IPS-18a (cell line): ENCODE measurements at regions not wholly inside any gene's neighbourhood (a gene's known extent, or its start where the extent isn't known, plus 50 kb on each side); places are given as distances from the start of the nearest gene placed in this dataset.

Experiments
- H3K27ac ChIP-seq: one replicate; pipeline ENCODE4 v1.5.1; 2013; ENCODE audit warnings: low read length
- H3K27me3 ChIP-seq: one replicate; pipeline ENCODE4 v1.6.1; 2013; ENCODE audit warnings: mild to moderate bottlenecking, low read length; ENCODE audit not compliant: control insufficient read depth, insufficient read depth
- H3K36me3 ChIP-seq: one replicate; pipeline ENCODE4 v1.6.1; 2013; ENCODE audit warnings: low read depth, low read length; ENCODE audit not compliant: control insufficient read depth
- H3K4me1 ChIP-seq: one replicate; pipeline ENCODE4 v1.6.1; 2013; ENCODE audit warnings: low read depth, low read length; ENCODE audit not compliant: control insufficient read depth
- H3K4me3 ChIP-seq: one replicate; pipeline ENCODE4 v1.5.1; 2013; ENCODE audit warnings: low read length
- H3K9ac ChIP-seq: one replicate; pipeline ENCODE4 v1.6.1; 2013; ENCODE audit warnings: mild to moderate bottlenecking, low read length, moderate library complexity
- H3K9me3 ChIP-seq: one replicate; pipeline ENCODE4 v1.6.1; 2013; ENCODE audit warnings: low read depth, low read length; ENCODE audit not compliant: control insufficient read depth

DNA sequence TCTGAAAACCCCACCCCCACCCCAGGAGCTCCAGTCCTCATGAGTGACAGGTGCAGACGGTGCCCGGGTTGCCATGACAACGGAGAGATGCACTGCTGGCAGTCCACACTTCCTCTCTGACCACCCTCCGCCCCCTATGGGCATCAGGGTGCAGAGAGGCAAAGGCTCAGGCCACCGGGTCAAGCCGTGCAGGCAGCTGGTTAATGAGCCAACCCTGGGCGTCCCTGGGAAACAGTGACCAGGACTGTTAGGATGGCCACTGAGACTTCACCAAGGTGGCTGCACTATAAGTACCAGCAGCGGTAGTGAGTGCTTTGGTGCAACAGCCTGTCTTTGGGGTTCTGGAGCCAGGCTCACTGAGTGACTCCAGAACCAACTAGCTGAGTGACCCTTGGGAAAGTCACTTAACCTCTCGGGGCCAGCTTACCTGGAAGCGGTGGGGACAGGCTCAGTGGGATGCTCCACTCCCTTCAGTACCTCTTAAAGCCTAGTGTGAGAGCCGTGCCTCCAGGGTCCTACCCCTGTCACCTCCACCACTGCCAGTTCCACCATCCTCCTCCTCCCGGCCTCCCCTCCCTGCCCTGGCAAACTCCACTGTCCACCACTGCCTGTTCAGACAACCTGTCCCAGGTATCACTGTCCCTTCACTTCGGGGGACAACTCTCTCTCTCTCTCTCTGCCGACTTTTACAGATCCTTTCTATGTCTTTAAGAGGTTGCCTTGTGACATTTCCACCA lies 121.0 kb upstream of the PRR20G start:
- no peaks in the 10 kb centered on the region for H3K9me3 ChIP-seq
- H3K36me3 ChIP-seq: no peaks in the 10 kb centered on the region
- no peak overlapping the region for H3K27ac ChIP-seq
- H3K9ac ChIP-seq: no peak overlapping the region
- no peak overlapping the region for H3K4me3 ChIP-seq
- H3K4me1 ChIP-seq: peaks cover 14% of the 10 kb centered on the region
- H3K27me3 ChIP-seq: no peaks in the 10 kb centered on the region

DNA sequence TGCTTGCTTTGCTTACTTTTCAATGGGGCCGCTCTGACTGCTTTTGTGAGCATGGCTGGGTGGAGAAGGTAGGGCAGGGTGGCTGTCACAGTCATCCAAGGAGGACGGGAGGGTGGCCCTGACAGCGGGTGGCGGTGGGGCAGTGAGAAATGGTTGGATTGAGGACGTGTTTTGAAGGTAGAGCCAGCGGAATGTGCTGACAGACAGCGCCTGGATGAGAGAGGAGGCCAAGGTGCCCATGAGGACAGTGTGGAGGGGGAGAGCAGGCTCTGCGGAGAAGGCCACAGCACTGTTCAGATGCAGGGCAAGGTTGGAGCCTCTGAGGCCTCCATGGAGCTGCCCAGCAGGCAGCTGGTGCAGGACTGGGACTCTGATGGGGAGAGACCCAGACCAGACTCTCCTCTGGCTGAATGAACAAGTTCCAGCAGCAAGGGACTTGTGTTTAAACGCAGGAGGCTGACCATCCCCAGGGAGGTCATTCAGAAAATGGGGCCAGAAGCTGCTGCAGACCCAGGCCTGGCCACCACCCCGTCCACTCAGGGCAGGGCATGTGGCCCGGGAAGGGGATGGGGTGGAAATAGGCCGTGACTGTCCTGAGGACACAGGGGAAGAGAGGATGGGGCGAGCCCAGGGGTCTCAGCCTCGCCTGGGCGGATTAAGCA lies 120.3 kb upstream of the PRR20G start:
- Histone ChIP-seq H3K27me3 (no peaks in the 10 kb centered on the region), H3K9ac (no peak overlapping the region), H3K36me3 (no peaks in the 10 kb centered on the region), H3K9me3 (no peaks in the 10 kb centered on the region), H3K4me3 (no peak overlapping the region), H3K27ac (no peak overlapping the region), H3K4me1 (peaks cover 14% of the 10 kb centered on the region)

DNA sequence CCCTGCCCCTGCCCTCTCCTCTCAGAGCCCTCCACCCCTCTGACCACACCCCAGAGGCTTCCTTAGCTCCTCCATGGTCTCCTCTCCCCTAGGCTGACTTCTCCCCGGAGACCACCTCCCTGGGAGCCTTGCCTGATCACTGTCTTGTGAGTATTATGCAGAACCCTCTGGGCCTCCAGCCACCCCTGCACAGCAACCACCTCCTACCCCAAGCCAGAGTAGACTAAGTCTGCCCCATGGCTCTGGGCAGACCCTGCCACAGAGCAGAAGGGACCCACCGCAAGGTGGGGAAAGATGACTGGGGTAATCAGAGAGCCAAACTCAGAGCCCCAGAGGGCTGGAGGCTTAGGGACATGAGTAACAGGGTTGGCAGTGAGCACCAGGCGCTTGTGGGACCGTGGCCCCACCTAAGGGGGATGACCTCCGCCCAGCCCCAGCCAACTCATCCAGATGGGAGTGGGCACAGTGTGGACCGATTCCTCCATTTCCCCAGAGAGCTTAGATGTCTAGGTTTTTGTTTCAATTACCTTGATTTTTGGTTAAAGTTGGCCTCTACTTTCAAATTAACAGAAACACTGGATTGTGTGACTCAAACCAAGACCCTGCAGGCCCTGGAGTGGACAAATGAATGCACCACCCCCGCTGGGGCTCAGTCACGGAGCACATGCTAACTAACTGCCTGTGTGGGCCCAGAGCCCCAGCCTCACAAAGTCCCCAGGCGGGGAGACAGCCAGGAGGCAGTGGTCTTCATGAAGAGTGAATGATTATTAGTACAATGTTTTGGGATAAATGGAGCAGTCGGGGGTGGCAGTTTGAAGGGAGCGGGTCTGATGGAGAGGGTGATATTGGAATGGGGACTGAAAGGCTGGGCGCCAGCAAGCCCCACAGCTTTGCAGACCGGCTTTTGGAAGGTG lies 119.4 kb upstream of the PRR20G start:
- Histone ChIP-seq H3K4me3 (no peak overlapping the region), H3K4me1 (peaks cover 14% of the 10 kb centered on the region), H3K36me3 (no peaks in the 10 kb centered on the region), H3K9me3 (no peaks in the 10 kb centered on the region), H3K27me3 (no peaks in the 10 kb centered on the region), H3K9ac (no peak overlapping the region), H3K27ac (no peak overlapping the region)

- H3K9ac ChIP-seq: no peak overlapping the region
- H3K4me1 ChIP-seq: peaks cover 20% of the 10 kb centered on the region
- H3K36me3 ChIP-seq: no peaks in the 10 kb centered on the region
- no peak overlapping the region for H3K4me3 ChIP-seq
- H3K27me3 ChIP-seq: no peaks in the 10 kb centered on the region
- H3K27ac ChIP-seq: no peak overlapping the region
- no peaks in the 10 kb centered on the region for H3K9me3 ChIP-seq
Observed at GRCh38 chr3:127406309-127407025, 118.6 kb upstream of the PRR20G start.

DNA sequence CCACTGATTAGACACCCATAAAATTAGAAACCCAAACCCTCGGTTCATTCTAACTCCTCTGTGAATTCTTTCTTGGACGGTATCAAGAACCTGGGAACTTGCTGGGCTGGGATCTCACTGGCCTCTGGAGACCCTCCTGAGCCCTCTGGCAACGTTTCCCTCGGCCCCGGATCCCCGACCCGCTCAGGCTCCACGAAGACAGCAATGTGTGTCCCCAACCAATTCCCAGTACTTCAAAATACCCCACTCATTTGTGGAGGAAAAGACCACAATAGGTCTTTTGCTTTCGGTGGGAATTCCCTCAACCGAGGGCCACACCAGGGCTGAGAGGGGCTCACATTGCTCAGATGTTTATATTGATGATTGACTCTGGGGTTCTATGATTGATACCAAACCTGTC lies 117.9 kb upstream of the PRR20G start:
- Histone ChIP-seq H3K4me3 (no peak overlapping the region), H3K9ac (no peak overlapping the region), H3K9me3 (no peaks in the 10 kb centered on the region), H3K4me1 (peaks cover 15% of the 10 kb centered on the region), H3K36me3 (no peaks in the 10 kb centered on the region), H3K27me3 (no peaks in the 10 kb centered on the region), H3K27ac (no peak overlapping the region)

- no peak overlapping the region for H3K27ac ChIP-seq
- no peak overlapping the region for H3K9ac ChIP-seq
- no peaks in the 10 kb centered on the region for H3K36me3 ChIP-seq
- no peaks in the 10 kb centered on the region for H3K27me3 ChIP-seq
- H3K9me3 ChIP-seq: no peaks in the 10 kb centered on the region
- peaks cover 10% of the 10 kb centered on the region for H3K4me1 ChIP-seq
- no peak overlapping the region for H3K4me3 ChIP-seq
Observed at GRCh38 chr3:127405010-127405598, 117.3 kb upstream of the PRR20G start.

- Histone ChIP-seq H3K4me3 (no peak overlapping the region), H3K9ac (no peak overlapping the region), H3K9me3 (no peaks in the 10 kb centered on the region), H3K36me3 (no peaks in the 10 kb centered on the region), H3K4me1 (peaks cover 10% of the 10 kb centered on the region), H3K27me3 (no peaks in the 10 kb centered on the region), H3K27ac (no peak overlapping the region)
Observed at GRCh38 chr3:127404221-127405009, 116.6 kb upstream of the PRR20G start.

- Histone ChIP-seq H3K9me3 (no peaks in the 10 kb centered on the region), H3K4me1 (peaks cover 10% of the 10 kb centered on the region), H3K36me3 (no peaks in the 10 kb centered on the region), H3K27me3 (no peaks in the 10 kb centered on the region), H3K4me3 (no peak overlapping the region), H3K27ac (no peak overlapping the region), H3K9ac (no peak overlapping the region)
Observed at GRCh38 chr3:127403795-127404194, 115.9 kb upstream of the PRR20G start.

GRCh38 chr3:127399154-127399553 lies 111.3 kb upstream of the PRR20G start:
- H3K4me3 ChIP-seq: no peak overlapping the region

GRCh38 chr3:127396473-127396872 lies 108.6 kb upstream of the PRR20G start:
- Histone ChIP-seq H3K36me3 (no peaks in the 10 kb centered on the region), H3K4me3 (peak overlapping the region; percentile 25), H3K9ac (no peak overlapping the region)

More at GRCh38 chr3:127399154-127399553, 111.3 kb upstream of the PRR20G start:
- no peak overlapping the region for H3K27ac ChIP-seq
- H3K27me3 ChIP-seq: no peaks in the 10 kb centered on the region
- no peak overlapping the region for H3K9ac ChIP-seq
- H3K36me3 ChIP-seq: no peaks in the 10 kb centered on the region
- peaks cover 32% of the 10 kb centered on the region for H3K4me1 ChIP-seq
- no peaks in the 10 kb centered on the region for H3K9me3 ChIP-seq

More at GRCh38 chr3:127396473-127396872, 108.6 kb upstream of the PRR20G start:
- peaks cover 26% of the 10 kb centered on the region for H3K4me1 ChIP-seq
- H3K27me3 ChIP-seq: no peaks in the 10 kb centered on the region
- H3K27ac ChIP-seq: no peak overlapping the region
- H3K9me3 ChIP-seq: no peaks in the 10 kb centered on the region
